ENCODE measurements at regions not wholly inside any gene's neighbourhood (a gene's known extent, or its start where the extent isn't known, plus 50 kb on each side); places are given as distances from the start of the nearest gene placed in this dataset.
"Not testable (repeated sequence)": the region's sequence is repeated elsewhere in the genome, so short reads cannot be mapped to it uniquely, and the experiment has no call there.

GRCh38 chr14:106058342-106058741, 532.0 kb downstream of the TMEM121 start:
- H3K36me3 ChIP-seq (ENCODE audit: insufficient read depth, low read length, poor library complexity, severe bottlenecking), result no peaks in the 10 kb centered on the region
- no TSS peak for BruUV-seq (replicated peaks)
- ChIA-PET CTCF (no interaction called here), POLR2A (ENCODE audit: low non-redundant PET) (no interaction called here)
- DNase-seq (ENCODE audit: low spot score), result no peak
- peaks cover 84% of the 10 kb centered on the region for H3K27me3 ChIP-seq (replicated peaks; ENCODE audit: insufficient read depth, low read depth, low read length, poor library complexity)
- no peak overlapping the region for H3K27ac ChIP-seq (ENCODE audit: low read depth, low read length, poor library complexity, severe bottlenecking)
- no peak overlapping the region for H3K4me3 ChIP-seq (ENCODE audit: low read depth, low read length, poor library complexity, severe bottlenecking)
- intact Hi-C loops (cut with micrococcal nuclease; ENCODE audit: unreplicated experiment), result no loop called here
- no peaks in the 10 kb centered on the region for H3K4me1 ChIP-seq (ENCODE audit: insufficient read depth, low read length, poor library complexity, severe bottlenecking)
- no peak for TF ChIP-seq CTCF (conservative IDR thresholded peaks at IDR 0.05; ENCODE audit: low read depth, low read length)
- TF ChIP-seq EZH2 (IDR thresholded peaks at IDR 0.05; ENCODE audit: borderline replicate concordance, low read depth, low read length, poor library complexity, severe bottlenecking), result no peak
- H3K9me3 ChIP-seq (ENCODE audit: low read depth, low read length, poor library complexity, severe bottlenecking), result no peaks in the 10 kb centered on the region

- Histone ChIP-seq H3K27ac (ENCODE audit: low read depth, low read length, poor library complexity, severe bottlenecking) (no peak overlapping the region), H3K4me3 (ENCODE audit: low read depth, low read length, poor library complexity, severe bottlenecking) (no peak overlapping the region), H3K36me3 (ENCODE audit: insufficient read depth, low read length, poor library complexity, severe bottlenecking) (no peaks in the 10 kb centered on the region), H3K27me3 (replicated peaks; ENCODE audit: insufficient read depth, low read depth, low read length, poor library complexity) (peaks cover 86% of the 10 kb centered on the region), H3K4me1 (ENCODE audit: insufficient read depth, low read length, poor library complexity, severe bottlenecking) (no peaks in the 10 kb centered on the region), H3K9me3 (ENCODE audit: low read depth, low read length, poor library complexity, severe bottlenecking) (no peaks in the 10 kb centered on the region)
- BruUV-seq (replicated peaks), result no TSS peak
- POLR2A ChIA-PET (ENCODE audit: low non-redundant PET), result no interaction called here
- intact Hi-C loops (cut with micrococcal nuclease; ENCODE audit: unreplicated experiment), result no loop called here
- CTCF ChIA-PET, result no interaction called here
- TF ChIP-seq CTCF (conservative IDR thresholded peaks at IDR 0.05; ENCODE audit: low read depth, low read length) (no peak), EZH2 (IDR thresholded peaks at IDR 0.05; ENCODE audit: borderline replicate concordance, low read depth, low read length, poor library complexity, severe bottlenecking) (no peak)
- no peak for DNase-seq (ENCODE audit: low spot score)
Measured at GRCh38 chr14:106060276-106060975, 534.0 kb downstream of the TMEM121 start.

- H3K27ac ChIP-seq (ENCODE audit: low read depth, low read length, poor library complexity, severe bottlenecking); POLR2A ChIA-PET (ENCODE audit: low non-redundant PET); intact Hi-C loops (cut with micrococcal nuclease; ENCODE audit: unreplicated experiment); H3K4me1 ChIP-seq (ENCODE audit: insufficient read depth, low read length, poor library complexity, severe bottlenecking); H3K9me3 ChIP-seq (ENCODE audit: low read depth, low read length, poor library complexity, severe bottlenecking); CTCF ChIA-PET; BruUV-seq (replicated peaks); H3K4me3 ChIP-seq (ENCODE audit: low read depth, low read length, poor library complexity, severe bottlenecking); H3K36me3 ChIP-seq (ENCODE audit: insufficient read depth, low read length, poor library complexity, severe bottlenecking): not testable (repeated sequence)
- peaks cover 88% of the 10 kb centered on the region for H3K27me3 ChIP-seq (replicated peaks; ENCODE audit: insufficient read depth, low read depth, low read length, poor library complexity)
- TF ChIP-seq CTCF (conservative IDR thresholded peaks at IDR 0.05; ENCODE audit: low read depth, low read length), result peak; percentile 46
- peak; percentile 26 for DNase-seq (ENCODE audit: low spot score)
Measured at GRCh38 chr14:106061877-106062500, 535.6 kb downstream of the TMEM121 start.
